Neural progenitor cell (in vitro differentiated cells): ENCODE measurements at regions not wholly inside any gene's neighbourhood (a gene's known extent, or its start where the extent isn't known, plus 50 kb on each side); places are given as distances from the start of the nearest gene placed in this dataset.
A peak's percentile ranks its signal among the peaks of the same experiment; 100 is the strongest.

ENCODE experiments used
- DNase-seq: peaks from one replicate; pipeline ENCODE4 v3.0.0-alpha.2; 2016; ENCODE audit warnings: low spot score
- H2AFZ ChIP-seq: fragments of 200-600 bp; sonication (generic); replicated peaks from 2 replicates; pipeline ENCODE4 v1.6.1; 2016; ENCODE audit warnings: antibody characterized with exemption
- H3F3A ChIP-seq: fragments of 200-600 bp; sonication (generic); 2 replicates; pipeline ENCODE4 v1.6.1; 2016; ENCODE audit warnings: antibody characterized with exemption, low read depth
- H3K27ac ChIP-seq: fragments of 200-600 bp; sonication (generic); 2 replicates; pipeline ENCODE4 v1.5.1; 2016; ENCODE audit warnings: mild to moderate bottlenecking
- H3K27me3 ChIP-seq: fragments of 200-600 bp; sonication (generic); 2 replicates; pipeline ENCODE4 v1.6.1; 2016; ENCODE audit warnings: mild to moderate bottlenecking, moderate library complexity
- H3K36me3 ChIP-seq: fragments of 200-600 bp; sonication (generic); 2 replicates; pipeline ENCODE4 v1.5.1; 2016
- H3K4me1 ChIP-seq: fragments of 200-600 bp; sonication (generic); 2 replicates; pipeline ENCODE4 v1.6.1; 2016; ENCODE audit warnings: mixed run types
- H3K4me2 ChIP-seq: fragments of 200-600 bp; sonication (generic); 2 replicates; pipeline ENCODE4 v1.6.1; 2016
- H3K4me3 ChIP-seq: fragments of 200-600 bp; sonication (generic); 2 replicates; pipeline ENCODE4 v1.5.1; 2016
- H3K79me2 ChIP-seq: fragments of 200-600 bp; sonication (generic); 2 replicates; pipeline ENCODE4 v1.6.1; 2016; ENCODE audit warnings: low read depth
- H3K9ac ChIP-seq: fragments of 200-600 bp; sonication (generic); 2 replicates; pipeline ENCODE4 v1.6.1; 2016
- H3K9me3 ChIP-seq: fragments of 200-600 bp; sonication (generic); 2 replicates; pipeline ENCODE4 v1.5.1; 2016; ENCODE audit warnings: low read depth
- H4K20me1 ChIP-seq: fragments of 200-600 bp; sonication (generic); 2 replicates; pipeline ENCODE4 v1.6.1; 2016; ENCODE audit warnings: low read depth
- H3K27ac Mint-ChIP-seq: 3 replicates; pipeline ENCODE4 v1.8.0; 2021; ENCODE audit warnings: mixed read lengths
- H3K27me3 Mint-ChIP-seq: 2 replicates; pipeline ENCODE4 v1.8.0; 2022; ENCODE audit warnings: low read depth, mild to moderate bottlenecking, inconsistent platforms, moderate library complexity, mixed read lengths; ENCODE audit not compliant: insufficient read depth
- H3K36me3 Mint-ChIP-seq: 3 replicates; pipeline ENCODE4 v1.8.0; 2021; ENCODE audit warnings: mixed read lengths
- H3K4me1 Mint-ChIP-seq: 3 replicates; pipeline ENCODE4 v1.8.0; 2021; ENCODE audit warnings: mixed read lengths
- H3K4me3 Mint-ChIP-seq: 3 replicates; pipeline ENCODE4 v1.8.0; 2021; ENCODE audit warnings: mild to moderate bottlenecking, moderate library complexity, mixed read lengths
- H3K9me3 Mint-ChIP-seq: 3 replicates; pipeline ENCODE4 v1.8.0; 2020; ENCODE audit warnings: mixed read lengths
- CTCF ChIP-seq: fragments of 200-600 bp; sonication (generic); IDR thresholded peaks from 2 replicates; pipeline ENCODE4 v1.5.1; 2017; ENCODE audit warnings: antibody characterized with exemption, mild to moderate bottlenecking
- EZH2 ChIP-seq: fragments of 200-600 bp; sonication (generic); IDR thresholded peaks from 2 replicates; pipeline ENCODE4 v1.6.1; 2017; ENCODE audit warnings: antibody characterized with exemption, mild to moderate bottlenecking, moderate library complexity
- EZH2phosphoT487 ChIP-seq: fragments of 200-600 bp; sonication (generic); IDR thresholded peaks from 2 replicates; pipeline ENCODE4 v1.6.1; 2017; ENCODE audit warnings: antibody characterized with exemption

- no peak overlapping the region for H3K27ac ChIP-seq
- H3K79me2 ChIP-seq: peaks cover 23% of the 10 kb centered on the region
- Mint-ChIP-seq H3K36me3 (no peaks in the 10 kb centered on the region), H3K27ac (no peak overlapping the region), H3K4me1 (peaks cover 9% of the 10 kb centered on the region), H3K27me3 (no peaks in the 10 kb centered on the region), H3K4me3 (no peak overlapping the region), H3K9me3 (peaks cover 4% of the 10 kb centered on the region)
- peaks cover 24% of the 10 kb centered on the region for H3F3A ChIP-seq
- no peak overlapping the region for H3K4me3 ChIP-seq
- H2AFZ ChIP-seq: no peak overlapping the region
- no peak overlapping the region for H3K4me2 ChIP-seq
- H3K4me1 ChIP-seq: peaks cover 23% of the 10 kb centered on the region
- no peak for DNase-seq
- H3K27me3 ChIP-seq: no peaks in the 10 kb centered on the region
- no peak overlapping the region for H3K9ac ChIP-seq
- H4K20me1 ChIP-seq: no peaks in the 10 kb centered on the region
- peaks cover 4% of the 10 kb centered on the region for H3K9me3 ChIP-seq
- TF ChIP-seq CTCF (no peak), EZH2phosphoT487 (no peak), EZH2 (no peak)
- H3K36me3 ChIP-seq: no peaks in the 10 kb centered on the region
Observed at GRCh38 chr18:995629-996028, 91.0 kb downstream of the ADCYAP1 start.

- Mint-ChIP-seq H3K4me1 (peaks cover 9% of the 10 kb centered on the region), H3K27ac (no peak overlapping the region), H3K9me3 (peaks cover 4% of the 10 kb centered on the region), H3K27me3 (no peaks in the 10 kb centered on the region), H3K4me3 (no peak overlapping the region), H3K36me3 (no peaks in the 10 kb centered on the region)
- Histone ChIP-seq H3K27me3 (no peaks in the 10 kb centered on the region), H3K36me3 (no peaks in the 10 kb centered on the region), H4K20me1 (no peaks in the 10 kb centered on the region), H3K9me3 (peaks cover 3% of the 10 kb centered on the region), H3K4me1 (peaks cover 23% of the 10 kb centered on the region), H3K4me2 (no peak overlapping the region), H3K9ac (no peak overlapping the region), H3K4me3 (no peak overlapping the region), H3K27ac (no peak overlapping the region), H2AFZ (no peak overlapping the region), H3K79me2 (peaks cover 22% of the 10 kb centered on the region), H3F3A (peaks cover 24% of the 10 kb centered on the region)
- no peak for TF ChIP-seq CTCF
- TF ChIP-seq EZH2phosphoT487: no peak
- no peak for TF ChIP-seq EZH2
- DNase-seq: no peak
Observed at GRCh38 chr18:997499-997898, 92.8 kb downstream of the ADCYAP1 start.

- Histone ChIP-seq H4K20me1 (no peaks in the 10 kb centered on the region), H3K4me1 (peaks cover 23% of the 10 kb centered on the region), H3K79me2 (peaks cover 19% of the 10 kb centered on the region), H3K4me3 (peak overlapping the region; percentile 6), H3K9me3 (no peaks in the 10 kb centered on the region), H3K27ac (peak overlapping the region; percentile 93), H3K9ac (no peak overlapping the region), H2AFZ (peak overlapping the region; percentile 38), H3F3A (peaks cover 24% of the 10 kb centered on the region), H3K4me2 (peak overlapping the region; percentile 54), H3K27me3 (no peaks in the 10 kb centered on the region), H3K36me3 (no peaks in the 10 kb centered on the region)
- peaks cover 9% of the 10 kb centered on the region for H3K4me1 Mint-ChIP-seq
- peaks cover 4% of the 10 kb centered on the region for H3K9me3 Mint-ChIP-seq
- H3K36me3 Mint-ChIP-seq: no peaks in the 10 kb centered on the region
- no peak overlapping the region for H3K27ac Mint-ChIP-seq
- H3K4me3 Mint-ChIP-seq: no peak overlapping the region
- peaks cover 2% of the 10 kb centered on the region for H3K27me3 Mint-ChIP-seq
- DNase-seq: peak; percentile 73
- no peak for TF ChIP-seq EZH2phosphoT487
- no peak for TF ChIP-seq CTCF
- TF ChIP-seq EZH2: no peak
Observed at GRCh38 chr18:998936-999335, 94.3 kb downstream of the ADCYAP1 start.
